Astrocyte of the spinal cord (primary cell): ENCODE measurements at regions not wholly inside any gene's neighbourhood (a gene's known extent, or its start where the extent isn't known, plus 50 kb on each side); places are given as distances from the start of the nearest gene placed in this dataset.
"Not testable (repeated sequence)": the region's sequence is repeated elsewhere in the genome, so short reads cannot be mapped to it uniquely, and the experiment has no call there.

ENCODE experiments used
- DNase-seq: peaks from one replicate; pipeline ENCODE4 v3.0.0; 2011; ENCODE audit warnings: low read depth, low spot score
- H3K4me3 ChIP-seq: 2 replicates; pipeline ENCODE4 v1.5.1; 2011; ENCODE audit warnings: low read depth, mild to moderate bottlenecking, low read length, moderate library complexity
- in situ Hi-C: cut with HindIII; loops from 2 replicates; pipeline ENCODE4 v1.10.0; 2017; ENCODE audit warnings: low sequenced_read_pairs
- TF ChIP-seq, protein P1 (sequence below): IDR thresholded peaks from 2 replicates; pipeline ENCODE4 v1.5.1; 2012; ENCODE audit warnings: low read depth, mild to moderate bottlenecking, low read length, inconsistent platforms

DNA sequence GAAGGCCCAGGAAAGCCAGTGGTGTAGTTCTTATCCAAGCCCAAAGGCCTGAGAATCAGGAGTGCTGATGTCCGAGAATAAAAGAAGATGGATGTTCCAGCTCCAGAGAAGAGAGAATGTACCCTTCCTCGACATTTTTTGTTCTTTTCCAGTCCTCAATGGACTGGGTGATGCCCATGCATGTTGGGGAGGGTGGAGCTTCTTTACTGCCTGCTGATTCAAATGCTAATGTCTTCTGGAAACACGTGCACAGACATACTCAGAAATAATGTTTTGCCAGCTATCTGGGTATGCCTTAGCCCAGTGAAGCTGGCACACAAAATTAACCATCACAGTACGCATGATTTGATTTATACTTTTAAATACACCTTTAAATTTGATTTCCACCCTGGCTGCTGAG lies 61.5 kb upstream of the FOXE1 start:
- in situ Hi-C loops: no loop called here
- H3K4me3 ChIP-seq: no peak overlapping the region
- TF ChIP-seq, protein P1, sequence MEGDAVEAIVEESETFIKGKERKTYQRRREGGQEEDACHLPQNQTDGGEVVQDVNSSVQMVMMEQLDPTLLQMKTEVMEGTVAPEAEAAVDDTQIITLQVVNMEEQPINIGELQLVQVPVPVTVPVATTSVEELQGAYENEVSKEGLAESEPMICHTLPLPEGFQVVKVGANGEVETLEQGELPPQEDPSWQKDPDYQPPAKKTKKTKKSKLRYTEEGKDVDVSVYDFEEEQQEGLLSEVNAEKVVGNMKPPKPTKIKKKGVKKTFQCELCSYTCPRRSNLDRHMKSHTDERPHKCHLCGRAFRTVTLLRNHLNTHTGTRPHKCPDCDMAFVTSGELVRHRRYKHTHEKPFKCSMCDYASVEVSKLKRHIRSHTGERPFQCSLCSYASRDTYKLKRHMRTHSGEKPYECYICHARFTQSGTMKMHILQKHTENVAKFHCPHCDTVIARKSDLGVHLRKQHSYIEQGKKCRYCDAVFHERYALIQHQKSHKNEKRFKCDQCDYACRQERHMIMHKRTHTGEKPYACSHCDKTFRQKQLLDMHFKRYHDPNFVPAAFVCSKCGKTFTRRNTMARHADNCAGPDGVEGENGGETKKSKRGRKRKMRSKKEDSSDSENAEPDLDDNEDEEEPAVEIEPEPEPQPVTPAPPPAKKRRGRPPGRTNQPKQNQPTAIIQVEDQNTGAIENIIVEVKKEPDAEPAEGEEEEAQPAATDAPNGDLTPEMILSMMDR: no peak
- DNase-seq: no peak

DNA sequence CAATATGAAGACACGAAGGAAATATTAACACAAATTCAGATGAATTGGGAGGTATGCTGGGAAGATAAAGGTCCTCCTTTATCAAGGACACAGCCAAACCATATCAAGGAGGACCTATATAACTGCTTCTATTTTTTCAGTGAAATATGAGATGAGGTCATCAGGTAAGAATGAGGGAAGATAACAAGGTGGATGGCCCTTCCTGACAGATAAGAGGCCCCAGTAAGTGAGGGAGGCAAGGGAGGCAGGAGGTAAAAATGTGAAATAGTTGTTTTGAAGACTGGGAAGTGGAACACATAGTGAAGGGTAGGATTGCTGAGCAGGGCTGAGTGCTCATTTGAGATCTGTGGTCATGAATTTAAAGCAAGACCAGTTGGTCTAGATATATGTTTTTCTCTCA lies 60.0 kb upstream of the FOXE1 start:
- no peak overlapping the region for H3K4me3 ChIP-seq
- no peak for DNase-seq
- TF ChIP-seq, protein P1: no peak
- in situ Hi-C loops: no loop called here

DNA sequence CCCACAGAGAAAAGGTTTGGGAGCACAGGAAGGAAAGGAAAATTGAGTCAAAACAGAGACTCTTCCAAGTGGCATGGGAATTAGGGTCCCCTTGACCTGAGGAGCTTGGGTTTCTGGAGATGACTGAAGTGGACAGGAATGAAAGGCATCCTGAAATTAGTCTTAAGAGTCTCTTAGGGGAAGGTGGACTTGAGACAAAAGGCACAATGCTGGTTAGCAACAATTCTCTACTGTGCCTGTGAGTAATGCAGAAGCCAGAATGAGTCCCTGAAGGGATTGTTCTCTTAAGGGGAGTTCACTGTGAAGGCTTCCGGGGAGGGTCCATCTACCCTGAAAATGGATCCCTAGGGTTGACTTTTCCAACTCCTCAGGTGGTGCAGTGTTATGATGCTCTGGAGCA lies 58.4 kb upstream of the FOXE1 start:
- in situ Hi-C loops: no loop called here
- DNase-seq: no peak
- H3K4me3 ChIP-seq: no peak overlapping the region
- TF ChIP-seq, protein P1: no peak

DNA sequence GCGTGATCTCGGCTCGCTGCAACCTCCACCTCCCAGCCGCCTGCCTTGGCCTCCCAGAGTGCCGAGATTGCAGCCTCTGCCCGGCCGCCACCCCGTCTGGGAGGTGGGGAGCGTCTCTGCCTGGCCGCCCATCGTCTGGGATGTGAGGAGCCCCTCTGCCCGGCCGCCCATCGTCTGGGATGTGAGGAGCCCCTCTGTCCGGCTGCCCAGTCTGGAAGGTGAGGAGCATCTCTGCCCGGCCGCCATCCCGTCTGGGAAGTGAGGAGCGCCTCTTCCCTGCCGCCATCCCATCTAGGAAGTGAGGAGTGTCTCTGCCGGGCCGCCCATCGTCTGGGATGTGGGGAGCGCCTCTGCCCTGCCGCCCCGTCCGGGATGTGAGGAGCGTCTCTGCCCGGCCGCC lies 56.9 kb upstream of the FOXE1 start:
- DNase-seq, H3K4me3 ChIP-seq, in situ Hi-C loops: not testable (repeated sequence)

DNA sequence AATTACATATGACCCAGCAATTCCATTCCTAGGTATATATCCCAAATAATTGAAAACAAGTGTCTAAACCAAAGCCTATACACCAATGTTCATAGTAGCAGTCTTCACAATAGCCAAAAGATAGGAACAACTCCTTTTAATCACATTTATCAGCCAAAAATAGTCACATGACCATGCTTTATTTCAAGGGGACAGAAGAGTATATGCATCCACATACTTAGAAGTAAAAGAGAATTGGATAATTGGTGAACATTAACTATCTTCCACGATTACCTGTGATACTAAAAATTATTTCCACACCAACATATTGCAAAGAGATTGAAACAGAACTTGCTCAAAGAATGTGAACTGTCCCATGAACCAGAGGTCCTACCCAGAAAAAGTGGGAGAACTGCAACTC lies 51.8 kb upstream of the FOXE1 start:
- no peak for DNase-seq
- in situ Hi-C loops: no loop called here
- no peak overlapping the region for H3K4me3 ChIP-seq
- TF ChIP-seq, protein P1: no peak

DNA sequence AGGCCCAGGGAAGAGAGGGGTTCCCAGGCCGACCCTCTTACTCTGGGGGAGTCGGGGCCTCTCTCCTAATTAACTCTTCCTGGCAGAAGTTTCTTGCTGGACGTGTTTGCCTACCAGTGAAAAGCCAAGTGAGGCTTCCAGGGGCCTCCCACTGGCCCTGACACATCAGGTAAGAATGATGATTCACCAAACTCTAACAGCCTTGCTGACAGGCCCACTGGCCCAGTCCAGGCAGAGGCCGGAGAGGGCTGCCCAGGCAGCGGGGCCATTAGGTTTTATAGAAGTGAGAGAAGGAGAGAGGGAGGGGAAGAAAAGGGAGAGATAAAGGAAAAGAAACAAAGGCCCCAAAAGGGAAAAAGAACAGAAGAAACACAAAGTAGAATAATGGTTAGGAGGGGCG lies 50.8 kb upstream of the FOXE1 start:
- no peak overlapping the region for H3K4me3 ChIP-seq
- DNase-seq: peak; percentile 38
- TF ChIP-seq, protein P1: no peak
- in situ Hi-C loops: no loop called here

DNA sequence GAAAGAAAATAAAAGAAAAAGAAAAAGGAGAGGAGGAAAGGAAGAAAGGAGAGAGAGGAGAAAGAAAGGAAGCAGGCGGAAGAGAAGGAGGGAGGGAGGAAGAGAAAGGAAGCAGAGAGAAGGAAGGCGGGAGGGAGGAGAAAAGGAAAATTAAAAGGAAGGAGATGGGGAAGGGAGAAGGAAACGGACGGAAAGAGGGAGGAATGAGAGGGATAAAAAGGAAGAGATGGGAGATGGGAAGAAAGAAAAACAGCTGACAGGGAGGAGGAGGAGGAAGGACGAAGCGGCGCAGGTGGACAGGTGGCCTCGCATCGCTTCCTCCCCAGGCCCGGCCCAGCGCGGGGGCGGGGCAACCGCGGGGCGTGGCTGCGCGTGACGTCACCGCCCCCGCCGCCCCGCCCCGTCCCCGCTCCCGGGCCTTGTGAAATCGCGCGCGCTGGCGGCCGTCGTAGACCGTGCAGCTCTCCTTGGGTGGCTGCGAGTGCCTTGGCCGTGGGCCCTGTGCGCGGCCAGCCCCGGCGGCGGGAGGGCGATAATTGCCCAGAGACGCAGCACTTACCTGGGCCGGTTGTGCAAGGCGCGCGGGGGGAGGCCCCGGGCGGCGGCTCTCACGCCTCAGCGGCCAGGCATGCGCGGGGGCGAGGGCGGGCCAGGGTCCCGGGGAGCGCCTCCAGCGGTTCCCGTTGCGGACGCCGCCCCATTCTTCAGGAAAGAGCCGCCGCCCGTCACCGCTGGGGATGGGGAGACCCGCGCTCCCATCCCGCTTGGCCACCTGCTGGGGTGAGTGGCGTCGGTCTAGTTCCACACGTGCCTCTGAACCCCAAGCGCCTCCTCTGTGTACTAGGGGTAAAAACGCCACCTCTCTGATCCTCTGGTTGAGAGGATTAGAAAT lies 49.6 kb upstream of the FOXE1 start:
- in situ Hi-C loops: no loop called here
- DNase-seq: peak; percentile 16
- peak overlapping the region; percentile 39 for H3K4me3 ChIP-seq
- TF ChIP-seq, protein P1: no peak
